Limb (tissue), 2 donors: ENCODE measurements at regions not wholly inside any gene's neighbourhood (a gene's known extent, or its start where the extent isn't known, plus 50 kb on each side); places are given as distances from the start of the nearest gene placed in this dataset.
"Not testable (repeated sequence)": the region's sequence is repeated elsewhere in the genome, so short reads cannot be mapped to it uniquely, and the experiment has no call there.

Experiments
- DNase-seq, 2 donors: peaks; one replicate each; pipeline ENCODE4 v3.0.0-alpha.2; 2016; ENCODE audit errors: extremely low spot score in 2 of 2

DNA sequence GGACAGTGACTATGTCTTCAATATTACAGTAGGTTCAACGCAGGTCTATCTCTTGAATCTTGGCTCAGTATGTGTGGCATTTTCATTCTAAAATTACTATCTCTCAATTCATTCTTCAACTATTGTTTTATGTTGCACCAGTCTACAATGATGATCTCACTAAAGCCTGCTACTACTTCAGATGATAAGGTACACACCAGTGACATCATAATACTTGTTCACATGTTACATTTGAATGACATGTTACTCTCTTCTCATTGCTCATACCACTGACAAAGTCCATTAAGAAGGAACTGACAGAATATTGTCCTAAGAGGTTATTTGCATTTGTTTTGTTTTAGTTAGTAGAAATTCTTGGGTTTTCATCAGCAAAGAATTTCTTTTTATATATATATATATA lies 165.2 kb upstream of the ST8SIA4 start:
- DNase-seq, result no peak

- no peak for DNase-seq
These were observed 164.3 kb upstream of the ST8SIA4 start for GRCh38 chr5:101067429-101067828.

DNA sequence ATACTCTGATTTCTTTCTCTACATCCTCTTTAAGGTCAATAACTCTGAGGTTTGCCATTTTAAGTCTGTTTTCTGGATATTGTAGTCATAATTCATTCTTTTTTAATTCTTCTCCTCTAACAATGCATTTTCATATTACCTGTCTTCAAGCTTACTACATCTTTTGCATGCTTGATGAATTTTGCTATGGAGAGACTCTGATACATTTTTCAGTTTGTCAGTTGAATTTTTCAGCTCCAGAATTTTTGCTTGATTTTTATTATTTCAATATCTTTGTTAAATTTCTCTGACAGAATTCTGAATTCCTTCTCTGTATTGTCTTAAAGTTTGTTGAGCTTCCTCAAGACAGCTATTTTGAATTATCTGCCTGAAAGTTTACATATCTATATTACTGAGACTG lies 159.8 kb upstream of the ST8SIA4 start:
- no peak for DNase-seq

GRCh38 chr5:101047181-101047580 lies 144.1 kb upstream of the ST8SIA4 start:
- DNase-seq, result no peak

- DNase-seq, result peak in 1 of 2 donors; percentile 7
These were observed 142.6 kb upstream of the ST8SIA4 start for GRCh38 chr5:101045689-101046088.

DNA sequence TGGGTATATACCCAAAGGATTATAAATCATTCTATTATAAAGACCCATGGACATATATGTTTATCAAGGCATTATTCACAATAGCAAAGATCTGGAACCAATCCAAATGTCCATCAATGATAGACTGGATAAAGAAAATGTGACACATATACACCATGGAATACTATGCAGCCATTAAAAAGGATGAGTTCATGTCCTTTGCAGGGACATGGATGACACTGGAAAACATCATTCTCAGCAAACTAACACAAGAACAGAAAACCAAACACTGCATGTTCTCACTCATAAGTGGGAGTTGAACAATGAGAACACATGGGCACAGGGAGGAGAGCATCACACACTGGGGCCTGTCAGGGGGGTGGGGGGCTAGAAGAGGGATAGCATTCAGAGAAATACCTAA lies 136.9 kb upstream of the ST8SIA4 start:
- not testable (repeated sequence) for DNase-seq

DNA sequence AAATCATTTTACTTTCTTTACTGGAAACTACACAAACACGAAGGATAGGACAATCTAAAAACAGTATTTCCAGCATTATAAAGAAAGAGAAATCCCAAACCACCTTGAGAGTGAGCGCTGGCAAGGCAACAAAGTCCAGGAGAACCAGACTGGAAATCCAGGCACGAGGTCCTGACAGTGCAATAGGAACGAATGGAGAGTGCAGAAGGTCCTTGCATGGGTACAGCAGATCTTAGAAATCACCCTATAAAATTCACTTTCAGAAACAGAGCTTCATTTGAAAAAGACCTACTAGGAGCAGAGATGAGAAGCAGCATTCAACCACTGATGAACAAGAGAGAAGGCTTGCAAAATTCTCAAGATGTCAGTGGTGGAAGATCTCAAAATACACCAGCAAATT lies 133.7 kb upstream of the ST8SIA4 start:
- DNase-seq, result no peak

GRCh38 chr5:101035425-101035824 lies 132.3 kb upstream of the ST8SIA4 start:
- no peak for DNase-seq

- DNase-seq, result no peak
These were observed 121.2 kb upstream of the ST8SIA4 start for GRCh38 chr5:101024299-101024698.

GRCh38 chr5:101018299-101018698 lies 115.2 kb upstream of the ST8SIA4 start:
- DNase-seq, result no peak

DNA sequence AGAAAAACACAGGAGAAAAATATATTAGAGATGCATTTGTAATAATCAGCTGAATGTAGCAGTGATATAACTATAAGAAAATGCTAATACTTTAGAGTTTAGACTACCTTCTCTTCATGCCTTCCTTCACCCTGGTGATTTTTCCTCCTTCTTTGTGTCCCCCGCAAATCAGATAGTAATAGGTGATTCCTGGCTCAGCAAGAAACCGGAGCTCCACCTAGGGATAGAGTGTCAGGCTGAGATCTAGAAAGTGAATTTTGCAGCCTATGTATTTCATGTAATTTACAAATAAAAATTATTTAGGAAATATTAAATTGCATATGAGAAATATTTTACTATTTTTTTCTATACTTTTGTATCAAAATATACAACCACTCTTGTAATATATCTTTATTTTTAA lies 109.8 kb upstream of the ST8SIA4 start:
- DNase-seq, result no peak

DNA sequence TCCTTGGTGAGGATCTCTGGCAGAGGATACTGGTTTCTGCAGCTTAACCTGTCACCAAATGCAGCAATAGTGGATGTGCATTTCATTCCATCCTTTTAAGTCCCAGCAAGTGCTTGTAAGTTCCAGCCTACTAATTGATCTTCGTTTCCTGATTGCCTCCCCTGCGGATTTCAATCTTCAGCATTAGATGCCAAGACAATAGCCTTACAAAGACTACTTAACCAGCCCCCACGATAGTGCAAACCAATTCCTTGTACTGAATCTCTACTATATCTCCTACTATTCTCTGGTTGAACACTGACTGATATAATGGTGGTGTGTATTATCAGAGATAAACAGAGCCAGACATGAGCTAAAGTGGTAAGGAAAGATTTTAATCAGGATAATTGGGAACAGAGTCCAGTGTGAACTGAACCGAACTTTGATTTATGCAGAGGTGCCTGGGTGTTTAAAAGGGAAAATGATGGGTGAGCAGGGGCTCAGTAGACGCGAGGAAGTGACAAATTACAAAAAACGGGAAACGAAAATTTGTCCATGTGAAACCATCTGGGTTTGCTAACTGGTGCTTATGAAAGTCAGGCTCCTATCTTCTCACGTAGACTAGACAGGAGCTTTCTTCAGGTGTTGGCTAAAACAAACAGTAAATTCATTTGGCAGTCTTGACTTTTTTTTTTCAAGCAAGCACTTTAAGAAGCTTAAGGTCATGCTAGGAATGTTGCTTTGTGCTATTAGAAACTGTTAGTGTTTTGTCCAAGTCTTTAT lies 106.9 kb upstream of the ST8SIA4 start:
- no peak for DNase-seq

GRCh38 chr5:100992354-100992753 lies 89.3 kb upstream of the ST8SIA4 start:
- no peak for DNase-seq

DNA sequence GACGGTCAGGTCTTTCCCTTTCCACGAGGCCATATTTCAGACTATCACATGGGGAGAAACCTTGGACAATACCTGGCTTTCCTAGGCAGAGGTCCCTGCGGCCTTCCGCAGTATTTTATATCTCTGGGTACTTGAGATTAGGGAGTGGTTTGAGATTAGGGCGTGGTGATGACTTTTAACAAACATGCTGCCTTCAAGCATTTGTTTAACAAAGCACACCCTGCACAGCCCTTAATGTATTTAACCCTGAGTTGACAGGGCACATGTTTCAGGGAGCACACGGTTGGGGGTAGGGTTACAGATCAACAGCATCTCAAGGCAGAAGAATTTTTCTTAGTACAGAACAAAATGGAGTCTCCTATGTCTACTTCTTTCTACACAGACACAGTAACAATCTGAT lies 80.5 kb upstream of the ST8SIA4 start:
- not testable (repeated sequence) for DNase-seq

DNA sequence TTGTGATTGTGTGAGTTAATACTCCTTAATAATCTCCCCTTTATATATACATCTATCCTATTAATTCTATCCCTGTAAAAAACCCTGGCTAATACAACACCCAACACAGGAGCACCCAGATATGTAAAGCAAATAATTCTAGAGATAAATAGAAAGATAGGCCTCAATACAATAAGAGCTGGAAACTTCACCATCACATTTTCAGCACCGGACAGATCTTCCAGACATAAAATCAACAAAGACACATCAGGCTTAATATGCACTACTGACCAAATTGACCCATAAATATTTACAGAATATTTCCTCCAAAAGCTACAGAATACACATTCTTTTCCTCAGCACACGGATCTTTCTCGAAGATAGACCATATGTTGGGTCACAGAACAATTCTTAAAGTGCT lies 71.0 kb upstream of the ST8SIA4 start:
- DNase-seq, result no peak

- no peak for DNase-seq
These were observed 67.7 kb upstream of the ST8SIA4 start for GRCh38 chr5:100970646-100971255.

GRCh38 chr5:100965291-100965690 lies 62.2 kb upstream of the ST8SIA4 start:
- no peak for DNase-seq
